COR-L47 (cell line): ENCODE measurements at regions not wholly inside any gene's neighbourhood (a gene's known extent, or its start where the extent isn't known, plus 50 kb on each side); places are given as distances from the start of the nearest gene placed in this dataset.
"Not testable (repeated sequence)": the region's sequence is repeated elsewhere in the genome, so short reads cannot be mapped to it uniquely, and the experiment has no call there.

Source experiments
- DNase-seq: peaks from one replicate; lab custom pipeline; 2025; lab: John Stamatoyannopoulos, UW

DNA sequence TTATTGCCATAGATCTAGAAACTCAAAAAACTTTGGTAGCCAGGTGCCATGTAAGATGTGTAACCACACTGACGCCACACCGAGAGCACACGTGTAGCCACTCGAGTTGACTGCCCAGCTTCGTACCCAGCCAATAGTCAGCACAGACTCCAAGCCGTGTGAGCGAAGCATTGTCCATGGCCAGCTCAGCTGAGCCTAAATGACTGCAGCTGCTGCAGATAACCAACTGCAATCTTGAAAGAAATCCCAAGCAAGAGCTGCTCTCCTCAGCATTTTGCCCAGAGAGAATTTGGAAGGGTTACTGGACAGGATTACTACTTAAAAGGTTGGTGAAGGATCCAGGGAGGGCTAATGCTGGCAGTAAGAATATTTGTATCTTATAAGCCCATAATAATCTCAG, 193.0 kb upstream of the THRB start:
- DNase-seq: no peak

DNA sequence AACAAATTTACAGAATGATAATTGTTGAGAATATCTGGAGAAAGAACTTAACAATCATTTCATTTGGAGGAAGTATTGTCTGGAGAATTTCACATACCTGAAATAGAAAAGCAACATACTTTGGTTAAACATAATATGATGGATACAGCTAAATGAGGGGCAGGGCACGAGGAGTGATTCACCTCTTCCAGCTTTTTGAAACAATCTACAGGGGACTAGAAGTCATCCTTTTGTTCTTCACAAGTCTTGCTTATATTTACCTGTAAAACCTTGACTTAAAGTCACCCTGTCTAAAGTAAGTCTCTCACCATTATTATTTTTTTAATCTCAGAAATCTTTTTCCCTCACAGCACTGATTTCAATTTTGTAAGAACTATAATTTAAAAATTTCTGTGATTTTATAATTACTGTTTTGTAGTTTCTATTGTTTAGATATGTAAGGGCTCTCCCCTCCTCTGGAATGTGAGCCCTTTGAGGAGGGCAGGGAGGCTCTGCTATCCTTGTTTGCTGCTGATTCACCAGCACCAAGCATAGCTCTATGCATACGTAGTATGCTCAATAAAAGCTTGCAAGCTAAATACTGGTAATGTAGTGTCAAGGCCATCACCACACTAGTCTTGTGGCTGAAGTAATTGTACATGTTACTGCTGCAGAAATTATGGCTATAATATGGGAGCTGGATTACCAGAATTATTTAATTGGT, 193.9 kb upstream of the THRB start:
- DNase-seq: no peak

GRCh38 chr3:24689353-24689752, 194.7 kb upstream of the THRB start:
- no peak for DNase-seq

DNA sequence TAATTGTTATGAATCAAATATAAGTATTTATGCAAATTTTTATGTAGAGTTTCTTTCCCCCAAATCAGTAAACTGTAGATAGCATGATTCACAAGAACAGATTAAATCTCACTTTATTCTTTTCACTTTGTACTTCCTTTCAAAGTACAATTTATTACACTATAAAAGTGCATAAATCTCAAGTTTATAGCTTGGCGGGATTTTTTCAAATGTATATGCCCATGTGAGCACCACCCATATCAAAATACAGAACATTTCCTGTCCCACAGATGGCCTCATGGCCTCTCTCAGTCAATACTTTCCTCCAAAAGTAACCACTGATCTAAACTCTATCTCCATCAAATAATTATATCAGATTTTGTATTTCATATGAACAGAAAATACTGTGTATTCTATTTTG, 196.1 kb upstream of the THRB start:
- DNase-seq: no peak

DNA sequence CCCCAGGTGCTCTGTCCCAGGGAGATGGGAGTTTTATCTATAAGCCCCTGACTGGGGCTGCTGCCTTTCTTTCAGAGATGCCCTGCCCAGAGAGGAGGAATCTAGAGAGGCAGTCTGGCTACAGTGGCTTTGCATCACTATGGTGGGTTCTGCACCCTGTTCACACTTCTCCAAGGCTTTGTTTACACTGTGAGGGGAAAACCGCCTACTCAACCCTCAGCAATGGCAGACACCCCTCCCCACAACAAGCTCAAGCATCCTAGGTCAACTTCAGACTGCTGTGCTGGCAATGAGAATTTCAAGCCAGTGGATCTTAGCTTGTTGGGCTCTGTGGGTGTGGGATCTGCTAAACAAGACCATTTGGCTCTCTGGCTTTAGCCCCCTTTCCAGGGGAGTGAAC, 204.4 kb upstream of the THRB start:
- DNase-seq: not testable (repeated sequence)

DNA sequence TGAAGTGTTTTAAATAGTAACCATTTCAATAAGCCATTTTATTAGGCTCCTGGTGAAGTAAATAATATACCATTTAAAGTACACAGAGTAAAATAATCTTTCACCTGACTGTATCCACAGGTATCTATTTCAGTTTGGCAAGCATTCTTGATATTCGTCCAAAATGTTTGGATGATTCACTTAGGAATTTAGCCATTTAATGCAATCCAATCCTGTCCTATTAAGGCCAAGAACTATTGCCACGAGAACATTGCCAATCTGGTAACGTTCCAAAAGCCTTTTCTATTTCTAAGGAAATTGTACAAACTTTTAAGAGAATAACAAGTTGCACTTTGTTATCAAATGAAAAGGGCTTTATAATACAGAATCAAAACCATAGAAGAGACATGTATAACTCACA, 209.8 kb upstream of the THRB start:
- DNase-seq: peak; percentile 11

- DNase-seq: no peak
These were observed 213.3 kb upstream of the THRB start for GRCh38 chr3:24707936-24708335.

GRCh38 chr3:24709956-24710355, 215.3 kb upstream of the THRB start:
- no peak for DNase-seq

DNA sequence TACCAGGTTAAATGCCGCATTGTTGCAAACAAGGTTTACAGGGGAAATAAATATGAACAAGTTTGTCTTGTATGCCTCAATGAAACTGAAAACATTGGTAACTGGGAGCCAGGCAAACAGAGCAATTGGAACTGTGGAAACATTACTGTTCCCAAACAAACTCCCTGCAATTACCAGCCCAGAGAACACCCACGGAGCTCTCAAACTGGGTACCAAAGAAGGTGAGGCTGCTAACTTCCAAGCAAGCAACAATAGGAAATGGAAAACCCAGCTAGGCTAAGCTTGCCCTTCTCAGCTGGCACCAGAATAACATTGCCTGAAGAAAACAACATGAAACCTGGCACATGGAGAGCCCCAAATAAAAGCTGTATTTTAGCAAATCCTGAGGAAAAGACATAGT, 218.9 kb upstream of the THRB start:
- DNase-seq: no peak

GRCh38 chr3:24714436-24714835, 219.8 kb upstream of the THRB start:
- DNase-seq: no peak

DNA sequence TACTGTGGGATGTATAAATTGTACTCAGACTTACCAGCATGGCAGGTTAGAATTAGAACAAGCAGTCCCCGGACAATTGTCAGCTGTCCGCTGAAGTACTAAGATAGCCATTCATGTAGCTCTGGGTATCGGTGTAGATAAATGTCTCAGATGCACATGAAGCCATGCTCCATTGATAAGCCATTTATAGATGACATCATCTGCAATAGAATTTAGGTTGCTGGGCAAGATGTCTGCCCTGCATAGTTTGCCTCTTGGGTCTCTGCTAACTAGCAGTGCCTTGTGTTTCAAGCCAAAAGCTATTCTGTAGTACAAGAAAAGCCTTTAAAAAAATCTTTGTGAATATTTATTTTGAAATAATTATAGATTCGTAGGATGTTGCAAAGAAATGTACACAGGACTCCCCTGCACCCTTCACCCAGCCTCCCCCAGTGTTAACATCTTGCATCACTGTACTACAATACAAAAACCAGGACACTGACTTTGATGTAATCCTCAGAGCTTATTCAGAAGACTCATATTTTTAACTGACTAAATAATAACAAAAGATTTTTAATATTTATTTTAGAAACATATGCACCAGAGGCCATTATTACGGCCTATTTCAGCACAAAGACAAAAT, 220.6 kb upstream of the THRB start:
- no peak for DNase-seq

GRCh38 chr3:24722087-24722486, 227.4 kb upstream of the THRB start:
- DNase-seq: no peak

- DNase-seq: no peak
These were observed 231.0 kb upstream of the THRB start for GRCh38 chr3:24725514-24726255.

- no peak for DNase-seq
These were observed 231.8 kb upstream of the THRB start for GRCh38 chr3:24726423-24726822.

GRCh38 chr3:24730173-24730572, 235.5 kb upstream of the THRB start:
- DNase-seq: no peak

DNA sequence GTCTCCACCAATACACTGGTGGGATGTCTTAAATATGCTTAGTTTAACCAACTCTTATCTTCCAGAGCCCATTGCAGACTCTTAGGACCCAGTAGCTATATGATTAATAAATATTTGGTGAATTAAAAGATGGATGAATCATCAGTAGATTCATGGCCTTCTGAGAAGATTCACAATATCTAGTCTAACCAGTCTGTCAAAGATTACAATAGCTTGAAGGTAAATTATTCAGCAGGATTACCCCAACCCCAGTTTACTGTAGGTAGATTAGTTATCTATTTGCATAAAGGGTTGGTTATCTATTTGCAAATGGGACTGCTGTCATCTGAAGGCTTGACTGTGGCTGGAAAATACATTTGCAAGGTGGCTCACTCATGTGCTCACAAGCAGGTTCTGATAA, 239.4 kb upstream of the THRB start:
- DNase-seq: no peak

DNA sequence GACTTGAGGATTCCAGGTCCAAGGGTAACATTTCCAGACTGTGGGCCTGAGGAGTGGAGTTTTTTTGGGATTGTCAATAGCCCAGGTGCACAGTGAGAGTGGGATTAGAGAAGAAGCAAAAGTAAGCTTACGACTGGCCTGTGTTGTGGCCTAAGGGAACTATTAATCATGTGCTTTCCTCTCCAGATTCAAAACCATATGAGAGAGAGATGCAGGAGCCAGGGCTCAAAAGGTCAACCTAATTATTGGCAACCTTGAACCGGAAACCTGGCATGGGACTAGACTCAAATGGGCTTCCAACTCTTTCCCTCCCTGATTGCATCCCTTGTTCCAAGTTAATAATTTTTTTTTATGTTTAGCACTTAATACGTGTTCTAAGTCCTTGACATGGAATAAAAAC, 242.1 kb upstream of the THRB start:
- DNase-seq: no peak

- DNase-seq: no peak
These were observed 245.7 kb upstream of the THRB start for GRCh38 chr3:24740326-24740725.

DNA sequence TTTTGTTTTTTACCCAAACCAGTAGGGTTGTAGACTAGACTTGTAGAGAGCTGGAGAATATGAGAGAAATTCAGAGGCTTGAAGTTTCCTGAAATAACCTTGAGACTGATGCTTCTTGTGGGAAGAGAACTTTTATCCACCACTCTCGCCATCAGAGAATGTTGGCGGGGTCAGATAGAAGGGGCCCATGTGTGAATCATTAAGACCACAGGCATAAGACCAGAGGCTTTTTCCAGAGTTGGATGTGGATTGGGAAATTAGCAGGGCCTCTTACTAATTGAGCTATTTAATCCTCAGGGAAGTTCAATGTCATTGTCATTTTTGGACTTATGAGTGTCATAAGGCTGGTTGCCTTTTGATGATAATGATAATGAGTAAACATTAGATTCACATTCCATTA, 246.9 kb upstream of the THRB start:
- no peak for DNase-seq

DNA sequence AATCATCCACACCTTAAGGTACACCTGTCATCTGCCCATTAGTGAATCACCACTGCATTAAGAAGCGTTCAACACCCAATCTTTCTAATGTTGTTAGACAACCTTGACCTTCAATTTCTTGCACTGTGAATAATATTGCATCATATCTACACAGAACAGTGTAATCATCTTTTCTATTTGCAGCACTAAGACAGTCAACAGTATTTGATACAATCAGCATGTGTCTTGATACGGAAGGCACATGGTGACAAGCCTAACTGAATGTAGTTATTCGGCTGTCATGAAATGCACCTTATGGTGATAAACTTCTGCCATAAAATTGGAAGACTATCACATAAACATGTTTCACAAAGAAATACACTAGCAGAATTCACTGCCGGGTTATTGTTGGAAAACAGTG, 253.9 kb upstream of the THRB start:
- DNase-seq: no peak

DNA sequence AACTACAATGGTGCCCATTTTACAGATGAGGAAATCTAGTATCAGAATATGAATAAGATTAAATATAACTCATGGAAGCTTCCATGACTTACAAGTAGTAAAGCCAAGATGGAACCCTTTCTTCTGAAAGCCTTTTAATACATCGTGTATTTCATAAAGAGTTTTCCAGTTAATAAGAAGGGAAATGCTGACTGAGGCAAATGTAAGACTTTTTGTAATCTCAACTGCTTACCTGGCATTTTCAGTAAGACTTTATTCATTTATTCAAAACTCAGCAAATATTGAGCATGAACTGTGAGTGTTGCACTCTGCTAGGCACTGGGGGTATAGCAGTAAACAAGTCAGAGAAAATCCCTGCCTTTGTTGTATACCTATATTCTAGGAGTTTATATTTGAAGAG, 256.4 kb upstream of the THRB start:
- DNase-seq: no peak

- DNase-seq: no peak
These were observed 261.6 kb upstream of the THRB start for GRCh38 chr3:24756101-24756888.

DNA sequence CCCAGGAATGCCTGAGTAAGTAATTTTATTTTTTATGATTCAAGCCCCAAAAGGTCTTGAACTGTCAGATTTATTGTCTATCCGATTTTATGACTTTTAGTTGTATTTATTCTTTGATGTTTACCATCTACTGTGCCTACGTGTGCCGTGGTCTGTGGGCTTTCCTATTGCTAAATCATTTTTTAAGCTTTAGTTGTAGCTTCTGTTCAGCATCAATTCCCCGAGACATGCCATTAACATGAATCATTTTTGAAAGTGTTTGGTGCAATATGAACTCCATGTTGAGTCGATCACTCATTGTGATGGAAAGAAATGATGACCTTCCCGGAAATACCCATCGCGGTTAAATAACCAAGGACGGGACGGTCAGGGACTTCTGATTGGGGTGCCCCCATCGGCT, 268.7 kb upstream of the THRB start:
- DNase-seq: no peak
